ENCODE measurements at regions not wholly inside any gene's neighbourhood (a gene's known extent, or its start where the extent isn't known, plus 50 kb on each side); places are given as distances from the start of the nearest gene placed in this dataset.
"Not testable (repeated sequence)": the region's sequence is repeated elsewhere in the genome, so short reads cannot be mapped to it uniquely, and the experiment has no call there.

DNA sequence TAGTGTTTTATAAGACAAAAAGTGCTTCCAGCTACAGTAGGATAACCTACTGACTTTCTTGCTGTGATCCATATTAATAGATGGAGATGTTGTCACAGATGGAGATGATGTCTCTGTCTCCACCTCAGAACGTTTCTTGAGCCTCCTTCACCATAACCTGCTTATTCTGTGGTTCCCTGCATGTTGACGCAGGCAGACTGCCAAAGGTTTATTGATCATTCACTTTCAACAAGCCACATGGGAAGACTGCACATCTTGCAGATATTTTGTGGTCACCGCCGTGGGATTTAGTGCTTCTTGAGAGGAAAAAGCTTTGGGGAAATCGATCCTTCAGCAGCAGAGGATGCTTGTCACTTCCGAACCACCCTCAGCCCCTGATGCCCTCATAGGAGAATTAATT is 943.0 kb upstream of the PRKX start:
- H3K4me3 ChIP-seq (ENCODE audit: low read depth, low read length), result no peak overlapping the region
- TF ChIP-seq CTCF (conservative IDR thresholded peaks at IDR 0.05; ENCODE audit: low read depth, low read length), result no peak
- DNase-seq (ENCODE audit: low read depth), result peak; percentile 16

DNA sequence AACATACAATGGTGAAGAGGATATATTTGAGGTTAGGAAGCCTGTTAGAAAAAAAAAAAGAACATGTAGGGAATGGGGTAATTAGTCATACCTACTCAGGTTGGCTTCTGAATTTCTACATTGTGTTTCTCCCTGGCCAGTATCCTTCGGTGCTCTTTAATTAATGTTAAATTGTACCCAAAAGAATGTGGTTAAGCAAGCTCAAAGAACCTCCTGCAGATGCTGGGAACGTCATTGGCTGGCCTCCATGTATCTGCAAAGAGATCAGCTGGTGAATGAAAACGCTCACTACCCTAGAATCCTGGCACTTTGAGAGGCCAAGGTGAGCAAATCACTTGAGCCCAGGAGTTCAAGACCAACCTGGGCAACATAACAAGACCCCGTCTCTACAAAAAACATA is 942.3 kb upstream of the PRKX start:
- peak; percentile 27 for DNase-seq (ENCODE audit: low read depth)

GRCh38 chrX:4642114-4642513 is 928.7 kb upstream of the PRKX start:
- H3K4me3 ChIP-seq (ENCODE audit: low read depth, low read length), result no peak overlapping the region
- DNase-seq (ENCODE audit: low read depth), result no peak
- no peak for TF ChIP-seq CTCF (conservative IDR thresholded peaks at IDR 0.05; ENCODE audit: low read depth, low read length)

More for the DNA sequence above, 942.3 kb upstream of the PRKX start:
- no peak for TF ChIP-seq CTCF (conservative IDR thresholded peaks at IDR 0.05; ENCODE audit: low read depth, low read length)
- no peak overlapping the region for H3K4me3 ChIP-seq (ENCODE audit: low read depth, low read length)

DNA sequence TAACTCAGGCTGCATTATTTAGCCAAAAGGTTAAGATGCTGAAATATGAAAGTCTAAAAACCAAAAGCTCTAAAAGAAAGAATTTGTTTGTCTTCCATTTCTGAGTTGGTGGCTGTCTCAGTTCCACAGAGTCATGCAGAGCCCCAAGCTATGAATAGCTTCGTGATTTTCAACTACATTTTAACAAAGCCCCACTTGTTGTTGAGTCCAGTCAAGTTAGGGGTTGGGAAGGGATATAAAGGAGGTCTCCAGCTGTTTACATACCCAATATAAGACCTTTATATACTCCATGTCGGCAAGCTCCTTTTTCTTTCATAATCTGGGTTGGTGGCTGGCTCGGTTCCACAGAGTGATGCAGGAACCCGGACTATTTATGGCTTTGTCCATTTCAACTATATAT is 924.6 kb upstream of the PRKX start:
- no peak overlapping the region for H3K4me3 ChIP-seq (ENCODE audit: low read depth, low read length)
- no peak for TF ChIP-seq CTCF (conservative IDR thresholded peaks at IDR 0.05; ENCODE audit: low read depth, low read length)
- DNase-seq (ENCODE audit: low read depth), result no peak

DNA sequence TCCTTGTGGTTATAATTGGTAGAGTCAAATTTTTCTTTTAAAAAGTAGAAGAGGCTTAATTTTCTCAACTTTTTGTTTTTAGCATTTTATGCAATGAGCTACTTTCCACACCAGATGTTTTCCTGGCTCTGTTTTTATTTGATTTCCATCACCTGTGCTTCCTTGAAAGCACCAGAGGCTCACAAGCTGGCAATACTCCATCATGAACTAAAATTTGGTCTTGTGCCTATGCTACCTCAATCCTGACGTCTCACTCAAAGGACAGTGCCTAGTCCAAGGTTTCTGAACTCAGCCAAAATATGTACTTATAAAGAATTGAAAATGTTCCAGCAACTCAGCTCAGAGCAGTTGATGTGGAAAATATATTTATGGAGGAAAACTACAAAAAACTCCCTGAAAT is 914.0 kb upstream of the PRKX start:
- no peak overlapping the region for H3K4me3 ChIP-seq (ENCODE audit: low read depth, low read length)
- DNase-seq (ENCODE audit: low read depth), result no peak
- TF ChIP-seq CTCF (conservative IDR thresholded peaks at IDR 0.05; ENCODE audit: low read depth, low read length), result no peak

GRCh38 chrX:4622486-4623167 is 909.2 kb upstream of the PRKX start:
- DNase-seq (ENCODE audit: low read depth), result no peak
- no peak for TF ChIP-seq CTCF (conservative IDR thresholded peaks at IDR 0.05; ENCODE audit: low read depth, low read length)
- no peak overlapping the region for H3K4me3 ChIP-seq (ENCODE audit: low read depth, low read length)

DNA sequence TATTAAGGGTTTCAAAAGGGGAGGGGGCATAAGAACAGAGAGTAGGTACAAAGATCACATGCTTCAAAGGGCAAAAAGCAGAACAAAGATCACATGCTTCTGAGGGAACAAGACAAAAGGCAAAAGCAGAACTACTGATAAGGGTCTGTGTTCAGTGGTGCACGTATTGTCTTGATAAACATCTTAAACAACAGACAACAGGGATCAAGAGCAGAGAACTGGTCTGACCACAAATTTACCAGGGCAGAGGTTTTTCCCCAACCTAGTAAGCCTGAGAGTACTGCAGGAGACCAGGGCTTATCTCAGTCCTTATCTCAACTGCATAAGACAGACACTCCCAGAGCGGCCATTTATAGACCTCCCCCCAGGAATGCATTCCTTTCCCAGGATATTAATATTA is 900.2 kb upstream of the PRKX start:
- DNase-seq (ENCODE audit: low read depth); H3K4me3 ChIP-seq (ENCODE audit: low read depth, low read length): not testable (repeated sequence)
